ENCODE measurements at regions not wholly inside any gene's neighbourhood (a gene's known extent, or its start where the extent isn't known, plus 50 kb on each side); places are given as distances from the start of the nearest gene placed in this dataset.

DNA sequence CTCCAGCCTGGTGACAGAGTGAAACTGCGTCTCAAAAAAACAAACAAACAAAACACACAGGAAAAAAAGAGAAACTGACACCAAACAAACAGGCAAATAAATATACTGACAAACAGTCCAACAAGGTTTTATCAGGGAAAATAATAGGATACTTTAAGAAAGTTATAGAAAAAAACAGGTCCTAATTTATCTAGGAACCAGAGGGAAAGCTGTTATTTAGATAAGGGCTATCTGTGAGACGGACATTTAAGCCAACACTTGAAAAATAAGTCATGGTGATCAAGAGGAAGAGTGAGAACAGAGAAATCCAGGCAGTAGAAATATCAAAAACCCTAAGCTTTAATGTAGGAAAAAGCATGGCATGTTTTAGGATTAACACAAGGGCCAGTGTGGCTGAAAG lies 68.9 kb downstream of the FAM217A start:
- Histone ChIP-seq H2BK120ac (ENCODE audit: low read depth, low read length) (no peak overlapping the region), H3K9me3 (ENCODE audit: control insufficient read depth, insufficient read depth, low read length) (no peaks in the 10 kb centered on the region), H4K91ac (ENCODE audit: insufficient read depth, low read depth, low read length) (no peak overlapping the region), H2BK15ac (ENCODE audit: low read depth, low read length) (no peak overlapping the region), H2BK20ac (ENCODE audit: low read depth, low read length) (no peak overlapping the region), H2BK5ac (ENCODE audit: low read depth, low read length, poor library complexity, severe bottlenecking) (no peak overlapping the region), H2AFZ (replicated peaks; ENCODE audit: low read length, poor library complexity) (no peak overlapping the region), H3K4me3 (ENCODE audit: insufficient read depth, low read depth, low read length) (no peak overlapping the region), H3K14ac (replicated peaks; ENCODE audit: low read depth, low read length) (no peak overlapping the region), H3K79me1 (ENCODE audit: low read depth in 1 of 2, low read length in 2 of 2) (peaks cover 8 to 27% of the 10 kb centered on the region in 2 experiments), H3K27me3 (ENCODE audit: control insufficient read depth, insufficient read depth, low read length) (no peaks in the 10 kb centered on the region), H4K8ac (ENCODE audit: low read depth in 2 of 2, low read length in 2 of 2) (no peak overlapping the region), H3K9me1 (ENCODE audit: insufficient read depth, low read length) (peaks cover 4% of the 10 kb centered on the region; the same call in 1 of the 2 replicates), H2AK9ac (replicated peaks; ENCODE audit: low read depth, low read length, poor library complexity) (no peak overlapping the region), H3K18ac (ENCODE audit: low read depth, low read length) (no peak overlapping the region), H3K4ac (ENCODE audit: low read depth, low read length) (no peak overlapping the region), H3K9ac (ENCODE audit: low read depth, low read length) (no peak overlapping the region), H3K23ac (ENCODE audit: low read depth, low read length) (no peak overlapping the region), H2AK5ac (ENCODE audit: low read depth, low read length) (no peak overlapping the region), H4K5ac (ENCODE audit: low read depth, low read length) (no peak overlapping the region), H4K20me1 (ENCODE audit: insufficient read depth, low read length) (no peaks in the 10 kb centered on the region; the same call in 1 of the 2 replicates), H3K4me2 (ENCODE audit: low read depth, low read length) (no peak overlapping the region), H3K27ac (ENCODE audit: insufficient read depth, low read length) (no peak overlapping the region), H3K56ac (ENCODE audit: extremely low read depth, insufficient read depth, low read length) (no peak overlapping the region), H3K36me3 (ENCODE audit: control insufficient read depth, insufficient read depth, low read length) (peaks cover 2% of the 10 kb centered on the region; the same call in 1 of the 2 replicates), H3K4me1 (ENCODE audit: control insufficient read depth, insufficient read depth, low read length) (no peaks in the 10 kb centered on the region)
- in situ Hi-C loops (cut with MboI; ENCODE audit: low sequenced_read_pairs) (no loop called here), intact Hi-C loops (cut with micrococcal nuclease) (no loop called here), dilution Hi-C loops (cut with HindIII; ENCODE audit: low sequenced_read_pairs, unreplicated experiment) (no loop called here)
- ChIA-PET CTCF (interaction anchor here (0.6 kb wide), 1 partner anchor 802 kb away, joined by 3 read pairs; no protein-coding TSS in a partner anchor), POLR2A (ENCODE audit: unreplicated experiment) (no interaction called here)
- no CpG with 5 or more reads among the region's 2 CpGs for WGBS, 2 experiments (ENCODE audit: extremely low coverage in 2 of 2, insufficient read length in 1 of 2)
- no peak for ATAC-seq (ENCODE audit: low read depth)
- TF ChIP-seq, protein P1, sequence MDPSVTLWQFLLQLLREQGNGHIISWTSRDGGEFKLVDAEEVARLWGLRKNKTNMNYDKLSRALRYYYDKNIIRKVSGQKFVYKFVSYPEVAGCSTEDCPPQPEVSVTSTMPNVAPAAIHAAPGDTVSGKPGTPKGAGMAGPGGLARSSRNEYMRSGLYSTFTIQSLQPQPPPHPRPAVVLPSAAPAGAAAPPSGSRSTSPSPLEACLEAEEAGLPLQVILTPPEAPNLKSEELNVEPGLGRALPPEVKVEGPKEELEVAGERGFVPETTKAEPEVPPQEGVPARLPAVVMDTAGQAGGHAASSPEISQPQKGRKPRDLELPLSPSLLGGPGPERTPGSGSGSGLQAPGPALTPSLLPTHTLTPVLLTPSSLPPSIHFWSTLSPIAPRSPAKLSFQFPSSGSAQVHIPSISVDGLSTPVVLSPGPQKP (IDR thresholded peaks at IDR 0.05; ENCODE audit: borderline replicate concordance, low read depth, low read length), result no peak
- TF ChIP-seq NFE2L2 (IDR thresholded peaks at IDR 0.05; ENCODE audit: low read depth, low read length), result no peak
- TF ChIP-seq SMC3 (IDR thresholded peaks at IDR 0.05; ENCODE audit: low read depth, low read length), result no peak
- TF ChIP-seq POLR2A (IDR thresholded peaks at IDR 0.05; ENCODE audit: low read depth, low read length), result no peak
- TF ChIP-seq FOS (IDR thresholded peaks at IDR 0.05; ENCODE audit: low read depth, low read length), result no peak
- no peak for TF ChIP-seq RFX5 (IDR thresholded peaks at IDR 0.05; ENCODE audit: low read depth, low read length)
- TF ChIP-seq CEBPB (IDR thresholded peaks at IDR 0.05; ENCODE audit: low read depth, low read length), result no peak
- TF ChIP-seq RCOR1 (IDR thresholded peaks at IDR 0.05; ENCODE audit: insufficient replicate concordance, low read length), result no peak
- no peak for TF ChIP-seq BHLHE40 (IDR thresholded peaks at IDR 0.05; ENCODE audit: low read depth, low read length)
- TF ChIP-seq MXI1 (IDR thresholded peaks at IDR 0.05; ENCODE audit: borderline replicate concordance, low read depth, low read length), result no peak
- TF ChIP-seq MAZ (IDR thresholded peaks at IDR 0.05; ENCODE audit: borderline replicate concordance, low read depth, low read length), result no peak
- TF ChIP-seq, protein P2, sequence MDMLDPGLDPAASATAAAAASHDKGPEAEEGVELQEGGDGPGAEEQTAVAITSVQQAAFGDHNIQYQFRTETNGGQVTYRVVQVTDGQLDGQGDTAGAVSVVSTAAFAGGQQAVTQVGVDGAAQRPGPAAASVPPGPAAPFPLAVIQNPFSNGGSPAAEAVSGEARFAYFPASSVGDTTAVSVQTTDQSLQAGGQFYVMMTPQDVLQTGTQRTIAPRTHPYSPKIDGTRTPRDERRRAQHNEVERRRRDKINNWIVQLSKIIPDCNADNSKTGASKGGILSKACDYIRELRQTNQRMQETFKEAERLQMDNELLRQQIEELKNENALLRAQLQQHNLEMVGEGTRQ (IDR thresholded peaks at IDR 0.05; ENCODE audit: low read depth, low read length), result no peak
- no TSS peak for BruUV-seq (replicated peaks)
- DNase-seq, result no peak

Measured in IMR-90 (cell line).